ENCODE measurements at regions not wholly inside any gene's neighbourhood (a gene's known extent, or its start where the extent isn't known, plus 50 kb on each side); places are given as distances from the start of the nearest gene placed in this dataset.

DNA sequence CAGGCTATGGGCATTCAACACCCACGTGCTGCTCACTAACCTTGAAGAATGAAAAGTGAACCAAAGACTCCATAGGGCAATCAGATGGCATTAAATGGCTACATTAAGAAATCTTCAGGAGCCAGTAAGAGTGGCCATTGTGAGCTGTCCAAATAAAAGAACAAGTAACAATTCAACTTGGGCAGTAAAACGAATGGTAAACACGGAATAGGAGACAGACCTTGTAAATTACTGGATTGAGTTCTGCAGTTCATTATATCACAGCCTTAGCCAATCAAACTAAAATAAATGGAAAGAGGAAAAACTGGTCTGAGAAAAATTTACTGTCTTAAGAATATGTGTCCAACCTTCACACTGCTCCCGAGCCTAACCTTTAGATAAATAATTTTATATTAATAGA, 306.5 kb upstream of the ZNF521 start:
- WGBS (ENCODE audit: low lambda C conversion rate, missing lambda C conversion rate): 49% methylated on average over 4 of the region's 4 CpGs
- DNase-seq (ENCODE audit: low spot score): no peak
- H4K20me1 ChIP-seq (ENCODE audit: insufficient read depth, poor library complexity, severe bottlenecking): no peaks in the 10 kb centered on the region

GRCh38 chr18:25651553-25651952, 299.6 kb upstream of the ZNF521 start:
- Histone ChIP-seq H4K20me1 (ENCODE audit: insufficient read depth, poor library complexity, severe bottlenecking) (no peaks in the 10 kb centered on the region), H3K4me3 (no peak overlapping the region), H2AFZ (no peak overlapping the region), H3K4me1 (ENCODE audit: insufficient read depth) (no peaks in the 10 kb centered on the region), H3K27ac (no peak overlapping the region), H3K79me2 (no peaks in the 10 kb centered on the region), H3K4me2 (no peak overlapping the region), H3K36me3 (replicated peaks; ENCODE audit: insufficient read depth, low read depth) (no peaks in the 10 kb centered on the region), H3K9me2 (replicated peaks; ENCODE audit: insufficient read depth) (no peaks in the 10 kb centered on the region), H3K9me3 (ENCODE audit: low read depth) (no peaks in the 10 kb centered on the region), H3K27me3 (no peaks in the 10 kb centered on the region)
- 88% methylated on average over 1 of the region's 1 CpG for WGBS (ENCODE audit: low lambda C conversion rate, missing lambda C conversion rate)
- no peak for DNase-seq (ENCODE audit: low spot score)
- TF ChIP-seq, protein P1, sequence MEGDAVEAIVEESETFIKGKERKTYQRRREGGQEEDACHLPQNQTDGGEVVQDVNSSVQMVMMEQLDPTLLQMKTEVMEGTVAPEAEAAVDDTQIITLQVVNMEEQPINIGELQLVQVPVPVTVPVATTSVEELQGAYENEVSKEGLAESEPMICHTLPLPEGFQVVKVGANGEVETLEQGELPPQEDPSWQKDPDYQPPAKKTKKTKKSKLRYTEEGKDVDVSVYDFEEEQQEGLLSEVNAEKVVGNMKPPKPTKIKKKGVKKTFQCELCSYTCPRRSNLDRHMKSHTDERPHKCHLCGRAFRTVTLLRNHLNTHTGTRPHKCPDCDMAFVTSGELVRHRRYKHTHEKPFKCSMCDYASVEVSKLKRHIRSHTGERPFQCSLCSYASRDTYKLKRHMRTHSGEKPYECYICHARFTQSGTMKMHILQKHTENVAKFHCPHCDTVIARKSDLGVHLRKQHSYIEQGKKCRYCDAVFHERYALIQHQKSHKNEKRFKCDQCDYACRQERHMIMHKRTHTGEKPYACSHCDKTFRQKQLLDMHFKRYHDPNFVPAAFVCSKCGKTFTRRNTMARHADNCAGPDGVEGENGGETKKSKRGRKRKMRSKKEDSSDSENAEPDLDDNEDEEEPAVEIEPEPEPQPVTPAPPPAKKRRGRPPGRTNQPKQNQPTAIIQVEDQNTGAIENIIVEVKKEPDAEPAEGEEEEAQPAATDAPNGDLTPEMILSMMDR (IDR thresholded peaks at IDR 0.05; ENCODE audit: poor library complexity): no peak
- TF ChIP-seq EZH2phosphoT487 (IDR thresholded peaks at IDR 0.05; ENCODE audit: low read depth, severe bottlenecking, unreplicated experiment) (no peak), EZH2 (IDR thresholded peaks at IDR 0.05; ENCODE audit: borderline replicate concordance) (no peak)

More for the DNA sequence above, 306.5 kb upstream of the ZNF521 start:
- H3K4me3 ChIP-seq: no peak overlapping the region
- no peak overlapping the region for H3K27ac ChIP-seq
- H3K4me2 ChIP-seq: no peak overlapping the region
- no peaks in the 10 kb centered on the region for H3K9me2 ChIP-seq (replicated peaks; ENCODE audit: insufficient read depth)
- TF ChIP-seq EZH2 (IDR thresholded peaks at IDR 0.05; ENCODE audit: borderline replicate concordance) (no peak), EZH2phosphoT487 (IDR thresholded peaks at IDR 0.05; ENCODE audit: low read depth, severe bottlenecking, unreplicated experiment) (no peak)
- TF ChIP-seq, protein P1 (IDR thresholded peaks at IDR 0.05; ENCODE audit: poor library complexity): no peak
- H3K9me3 ChIP-seq (ENCODE audit: low read depth): no peaks in the 10 kb centered on the region
- H3K27me3 ChIP-seq: no peaks in the 10 kb centered on the region
- no peaks in the 10 kb centered on the region for H3K79me2 ChIP-seq
- H2AFZ ChIP-seq: no peak overlapping the region
- H3K36me3 ChIP-seq (replicated peaks; ENCODE audit: insufficient read depth, low read depth): no peaks in the 10 kb centered on the region
- H3K4me1 ChIP-seq (ENCODE audit: insufficient read depth): no peaks in the 10 kb centered on the region

- Histone ChIP-seq H3K4me2 (no peak overlapping the region), H3K4me1 (ENCODE audit: insufficient read depth) (no peaks in the 10 kb centered on the region), H4K20me1 (ENCODE audit: insufficient read depth, poor library complexity, severe bottlenecking) (no peaks in the 10 kb centered on the region), H3K9me3 (ENCODE audit: low read depth) (no peaks in the 10 kb centered on the region), H3K9me2 (replicated peaks; ENCODE audit: insufficient read depth) (no peaks in the 10 kb centered on the region), H3K4me3 (no peak overlapping the region), H3K36me3 (replicated peaks; ENCODE audit: insufficient read depth, low read depth) (no peaks in the 10 kb centered on the region), H3K27me3 (no peaks in the 10 kb centered on the region), H3K27ac (no peak overlapping the region), H3K79me2 (no peaks in the 10 kb centered on the region), H2AFZ (no peak overlapping the region)
- WGBS (ENCODE audit: low lambda C conversion rate, missing lambda C conversion rate): 39% methylated on average over 4 of the region's 4 CpGs
- DNase-seq (ENCODE audit: low spot score): no peak
- TF ChIP-seq, protein P1 (IDR thresholded peaks at IDR 0.05; ENCODE audit: poor library complexity): no peak
- TF ChIP-seq EZH2 (IDR thresholded peaks at IDR 0.05; ENCODE audit: borderline replicate concordance): no peak
- no peak for TF ChIP-seq EZH2phosphoT487 (IDR thresholded peaks at IDR 0.05; ENCODE audit: low read depth, severe bottlenecking, unreplicated experiment)
Observed at GRCh38 chr18:25650201-25650941, 298.4 kb upstream of the ZNF521 start.
